Sigmoid colon (tissue), 4 donors: ENCODE measurements at regions not wholly inside any gene's neighbourhood (a gene's known extent, or its start where the extent isn't known, plus 50 kb on each side); places are given as distances from the start of the nearest gene placed in this dataset.

Experiments used
- EP300 ChIP-seq, 4 donors: sonication (generic); formaldehyde crosslinking; IDR thresholded peaks; one replicate each; pipeline ENCODE4 v1.6.1; 2017; ENCODE audit warnings: antibody characterized with exemption in 4 of 4
- POLR2A ChIP-seq, 2 donors: fragments of 450-650 bp; IDR thresholded peaks; one replicate each; pipeline ENCODE4 v1.6.1; 2016; ENCODE audit warnings: antibody characterized with exemption in 2 of 2, mild to moderate bottlenecking in 2 of 2, moderate library complexity in 2 of 2
- POLR2AphosphoS5 ChIP-seq, 4 donors: sonication (generic); formaldehyde crosslinking; IDR thresholded peaks; one replicate each; pipeline ENCODE4 v1.6.1; 2017; ENCODE audit warnings: antibody characterized with exemption in 4 of 4
- TF ChIP-seq, protein P1 (sequence below), 4 experiments: fragments of 450-650 bp in 3 of 4; fragments of 200-600 bp in 1 of 4; IDR thresholded peaks; one replicate each; pipeline ENCODE4 v1.5.1; 2016 to 2019; ENCODE audit warnings: antibody characterized with exemption in 4 of 4, mild to moderate bottlenecking in 3 of 4, moderate library complexity in 2 of 4

DNA sequence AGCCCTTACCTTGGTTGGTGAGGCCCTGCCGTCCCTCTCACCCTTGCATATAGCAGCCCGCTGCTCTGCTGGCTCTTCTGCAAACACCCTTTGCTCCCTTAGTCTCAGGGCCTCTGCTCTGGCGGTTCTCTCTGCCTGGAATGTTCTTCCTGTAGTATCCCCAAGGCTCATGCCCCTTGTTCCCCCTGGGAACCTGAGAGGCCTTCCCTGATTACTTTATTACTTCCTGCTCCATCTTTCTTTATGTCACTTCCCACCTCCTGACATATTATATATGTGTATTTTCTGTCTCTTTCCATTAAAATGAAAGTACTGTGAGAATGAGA, 73.9 kb upstream of the SPRY4 start:
- TF ChIP-seq POLR2AphosphoS5 (IDR thresholded peaks at IDR 0.05) (no peak), EP300 (IDR thresholded peaks at IDR 0.05) (no peak), POLR2A (IDR thresholded peaks at IDR 0.05) (no peak)
- TF ChIP-seq, protein P1, sequence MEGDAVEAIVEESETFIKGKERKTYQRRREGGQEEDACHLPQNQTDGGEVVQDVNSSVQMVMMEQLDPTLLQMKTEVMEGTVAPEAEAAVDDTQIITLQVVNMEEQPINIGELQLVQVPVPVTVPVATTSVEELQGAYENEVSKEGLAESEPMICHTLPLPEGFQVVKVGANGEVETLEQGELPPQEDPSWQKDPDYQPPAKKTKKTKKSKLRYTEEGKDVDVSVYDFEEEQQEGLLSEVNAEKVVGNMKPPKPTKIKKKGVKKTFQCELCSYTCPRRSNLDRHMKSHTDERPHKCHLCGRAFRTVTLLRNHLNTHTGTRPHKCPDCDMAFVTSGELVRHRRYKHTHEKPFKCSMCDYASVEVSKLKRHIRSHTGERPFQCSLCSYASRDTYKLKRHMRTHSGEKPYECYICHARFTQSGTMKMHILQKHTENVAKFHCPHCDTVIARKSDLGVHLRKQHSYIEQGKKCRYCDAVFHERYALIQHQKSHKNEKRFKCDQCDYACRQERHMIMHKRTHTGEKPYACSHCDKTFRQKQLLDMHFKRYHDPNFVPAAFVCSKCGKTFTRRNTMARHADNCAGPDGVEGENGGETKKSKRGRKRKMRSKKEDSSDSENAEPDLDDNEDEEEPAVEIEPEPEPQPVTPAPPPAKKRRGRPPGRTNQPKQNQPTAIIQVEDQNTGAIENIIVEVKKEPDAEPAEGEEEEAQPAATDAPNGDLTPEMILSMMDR (IDR thresholded peaks at IDR 0.05): no peak
